Activated T-cell treated with anti-CD3 and anti-CD28 coated beads, Interleukin-2, amount 50 U/mL, for 4 hours (primary cell): ENCODE measurements at regions not wholly inside any gene's neighbourhood (a gene's known extent, or its start where the extent isn't known, plus 50 kb on each side); places are given as distances from the start of the nearest gene placed in this dataset.
"Not testable (repeated sequence)": the region's sequence is repeated elsewhere in the genome, so short reads cannot be mapped to it uniquely, and the experiment has no call there.

ENCODE experiments used
- ATAC-seq, 2 donors: fragments of 200-7000 bp; cut with Tn5 transposase; one replicate each; pipeline ENCODE4 v1.10.0; 2021
- DNase-seq: peaks from one replicate; pipeline ENCODE4 v3.0.0-alpha.2; 2020
- H3K27me3 Mint-ChIP-seq: one replicate; pipeline ENCODE4 v1.8.0; 2021; ENCODE audit warnings: low read depth, mixed read lengths
- H3K36me3 Mint-ChIP-seq: one replicate; pipeline ENCODE4 v1.8.0; 2022; ENCODE audit warnings: mixed read lengths; ENCODE audit not compliant: insufficient read depth
- H3K4me1 Mint-ChIP-seq: one replicate; pipeline ENCODE4 v1.8.0; 2021; ENCODE audit warnings: low read depth, mixed read lengths
- H3K4me3 Mint-ChIP-seq: one replicate; pipeline ENCODE4 v1.8.0; 2021; ENCODE audit warnings: mild to moderate bottlenecking, moderate library complexity, mixed read lengths
- H3K9me3 Mint-ChIP-seq: one replicate; pipeline ENCODE4 v1.8.0; 2021; ENCODE audit warnings: mixed read lengths

DNA sequence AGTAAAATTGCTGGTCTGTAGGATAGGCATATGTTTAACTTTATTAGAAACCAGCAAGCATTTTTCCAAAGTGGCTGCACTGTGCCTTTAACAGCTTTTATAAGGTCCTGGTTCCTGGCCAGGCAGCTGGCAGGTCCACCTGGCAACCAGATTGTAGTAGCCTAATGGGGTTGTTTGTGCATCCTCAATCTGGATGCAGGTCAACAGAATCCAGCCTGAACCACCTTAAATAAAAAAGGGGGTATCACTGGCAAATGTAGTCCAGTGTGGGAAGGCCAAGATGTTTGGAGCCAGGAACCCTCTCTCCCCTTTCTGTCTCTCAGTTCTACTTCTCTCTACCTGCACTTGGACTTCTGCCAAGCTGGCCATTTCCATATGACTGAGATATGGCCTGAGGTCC is 200.3 kb downstream of the ZNF621 start:
- no peak for ATAC-seq
- H3K9me3 Mint-ChIP-seq = peaks cover 12% of the 10 kb centered on the region
- H3K27me3 Mint-ChIP-seq = no peaks in the 10 kb centered on the region
- no peak overlapping the region for H3K4me3 Mint-ChIP-seq
- no peak for DNase-seq
- H3K4me1 Mint-ChIP-seq = no peaks in the 10 kb centered on the region
- no peaks in the 10 kb centered on the region for H3K36me3 Mint-ChIP-seq

- H3K27me3 Mint-ChIP-seq = peaks cover 3% of the 10 kb centered on the region
- peaks cover 26% of the 10 kb centered on the region for H3K9me3 Mint-ChIP-seq
- H3K4me1 Mint-ChIP-seq = no peaks in the 10 kb centered on the region
- H3K36me3 Mint-ChIP-seq = no peaks in the 10 kb centered on the region
- no peak for DNase-seq
- no peak for ATAC-seq
- no peak overlapping the region for H3K4me3 Mint-ChIP-seq
Observed at GRCh38 chr3:40731445-40731844, 206.7 kb downstream of the ZNF621 start.

- no peak overlapping the region for H3K4me3 Mint-ChIP-seq
- no peak for DNase-seq
- H3K36me3 Mint-ChIP-seq = no peaks in the 10 kb centered on the region
- H3K27me3 Mint-ChIP-seq = peaks cover 3% of the 10 kb centered on the region
- no peaks in the 10 kb centered on the region for H3K4me1 Mint-ChIP-seq
- no peak for ATAC-seq
- H3K9me3 Mint-ChIP-seq = no peaks in the 10 kb centered on the region
Observed at GRCh38 chr3:40736943-40737342, 212.2 kb downstream of the ZNF621 start.

DNA sequence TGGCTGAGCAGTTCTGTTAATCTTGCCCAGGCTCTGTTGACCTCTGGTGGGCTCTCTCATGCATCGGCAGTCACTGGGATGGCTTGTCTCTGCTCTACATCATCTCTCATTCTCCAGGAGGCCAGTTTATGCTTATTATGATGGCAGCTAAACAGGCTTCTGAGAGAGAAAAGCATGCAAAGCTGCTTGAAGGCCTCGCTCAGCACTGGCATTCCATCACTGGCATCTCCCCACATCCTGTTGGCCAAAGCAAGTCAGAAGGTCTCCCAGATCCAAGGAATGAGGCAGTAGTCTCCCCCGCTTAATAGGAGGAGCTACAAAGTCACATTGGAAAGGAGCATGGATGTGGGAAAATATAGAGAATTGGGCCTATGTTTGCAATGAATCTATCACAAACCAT is 212.6 kb downstream of the ZNF621 start:
- no peaks in the 10 kb centered on the region for H3K9me3 Mint-ChIP-seq
- H3K4me3 Mint-ChIP-seq = no peak overlapping the region
- no peak for ATAC-seq
- H3K4me1 Mint-ChIP-seq = no peaks in the 10 kb centered on the region
- H3K36me3 Mint-ChIP-seq = no peaks in the 10 kb centered on the region
- peaks cover 3% of the 10 kb centered on the region for H3K27me3 Mint-ChIP-seq
- DNase-seq = no peak

- Mint-ChIP-seq H3K27me3 (no peaks in the 10 kb centered on the region), H3K4me3 (no peak overlapping the region), H3K36me3 (no peaks in the 10 kb centered on the region), H3K9me3 (no peaks in the 10 kb centered on the region), H3K4me1 (no peaks in the 10 kb centered on the region)
- DNase-seq = no peak
- ATAC-seq = no peak
Observed at GRCh38 chr3:40739971-40740370, 215.2 kb downstream of the ZNF621 start.

- Mint-ChIP-seq H3K4me1 (no peaks in the 10 kb centered on the region), H3K36me3 (no peaks in the 10 kb centered on the region), H3K9me3 (no peaks in the 10 kb centered on the region), H3K4me3 (no peak overlapping the region), H3K27me3 (no peaks in the 10 kb centered on the region)
- DNase-seq = no peak
- ATAC-seq = no peak
Observed at GRCh38 chr3:40741729-40742128, 217.0 kb downstream of the ZNF621 start.

- Mint-ChIP-seq H3K36me3 (no peaks in the 10 kb centered on the region), H3K4me1 (no peaks in the 10 kb centered on the region), H3K9me3 (no peaks in the 10 kb centered on the region), H3K27me3 (peaks cover 9% of the 10 kb centered on the region), H3K4me3 (no peak overlapping the region)
- DNase-seq (no peak), ATAC-seq (no peak)
Observed at GRCh38 chr3:40745381-40746106, 220.8 kb downstream of the ZNF621 start.

DNA sequence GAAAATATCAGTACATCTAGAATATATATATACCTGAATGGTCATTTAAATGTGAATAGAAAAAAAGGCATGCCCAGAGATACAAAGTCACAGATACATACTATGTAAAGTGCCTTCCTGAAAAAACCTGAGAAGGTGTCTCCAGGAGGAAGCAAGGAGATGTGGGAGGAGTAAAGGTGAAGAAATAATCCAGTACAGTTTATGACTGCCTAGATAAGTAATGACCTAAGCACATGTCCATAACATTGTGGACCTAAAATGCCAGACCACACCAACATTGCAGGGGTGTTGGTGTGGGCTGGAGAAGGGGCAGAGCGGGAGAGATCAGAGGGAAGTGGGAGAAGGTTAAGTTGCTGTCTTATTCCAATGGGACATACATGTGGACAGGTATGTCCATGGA is 226.9 kb downstream of the ZNF621 start:
- ATAC-seq = no peak
- H3K27me3 Mint-ChIP-seq = peaks cover 9% of the 10 kb centered on the region
- H3K4me1 Mint-ChIP-seq = no peaks in the 10 kb centered on the region

DNA sequence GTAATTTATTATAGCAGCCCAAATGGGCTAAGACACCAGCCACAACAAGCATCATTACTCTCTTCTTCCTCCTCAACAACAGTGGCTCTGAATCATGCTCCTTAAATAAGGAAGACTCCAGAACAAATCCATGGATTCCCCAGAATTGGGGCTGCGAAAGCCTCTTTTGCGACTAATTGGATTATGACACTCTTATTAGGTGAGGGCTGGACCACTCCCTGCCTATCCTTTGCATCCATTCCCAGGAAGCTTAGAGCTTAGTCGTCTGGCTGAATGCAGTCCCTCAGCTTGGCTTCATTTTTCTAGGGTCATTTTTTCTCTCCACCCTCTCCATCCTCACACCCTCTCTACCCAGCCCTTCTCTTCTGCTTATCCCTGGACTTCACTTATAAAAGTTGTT is 227.7 kb downstream of the ZNF621 start:
- H3K4me3 Mint-ChIP-seq = no peak overlapping the region
- H3K9me3 Mint-ChIP-seq = no peaks in the 10 kb centered on the region
- H3K4me1 Mint-ChIP-seq = no peaks in the 10 kb centered on the region
- ATAC-seq (no peak), DNase-seq (no peak)
- H3K36me3 Mint-ChIP-seq = no peaks in the 10 kb centered on the region
- peaks cover 5% of the 10 kb centered on the region for H3K27me3 Mint-ChIP-seq

More for the DNA sequence above, 226.9 kb downstream of the ZNF621 start:
- H3K9me3 Mint-ChIP-seq = no peaks in the 10 kb centered on the region
- H3K36me3 Mint-ChIP-seq = no peaks in the 10 kb centered on the region
- no peak for DNase-seq
- no peak overlapping the region for H3K4me3 Mint-ChIP-seq

GRCh38 chr3:40753291-40753770 is 228.6 kb downstream of the ZNF621 start:
- Mint-ChIP-seq H3K4me1 (no peaks in the 10 kb centered on the region), H3K9me3 (no peaks in the 10 kb centered on the region), H3K27me3 (no peaks in the 10 kb centered on the region), H3K36me3 (no peaks in the 10 kb centered on the region), H3K4me3 (no peak overlapping the region)
- DNase-seq (no peak), ATAC-seq (no peak)

- no peak overlapping the region for H3K4me3 Mint-ChIP-seq
- no peaks in the 10 kb centered on the region for H3K27me3 Mint-ChIP-seq
- H3K36me3 Mint-ChIP-seq = no peaks in the 10 kb centered on the region
- H3K9me3 Mint-ChIP-seq = no peaks in the 10 kb centered on the region
- ATAC-seq (no peak), DNase-seq (no peak)
- no peaks in the 10 kb centered on the region for H3K4me1 Mint-ChIP-seq
Observed at GRCh38 chr3:40753951-40754350, 229.2 kb downstream of the ZNF621 start.

GRCh38 chr3:40754994-40755393 is 230.2 kb downstream of the ZNF621 start:
- H3K4me3 Mint-ChIP-seq = no peak overlapping the region
- no peaks in the 10 kb centered on the region for H3K27me3 Mint-ChIP-seq
- H3K4me1 Mint-ChIP-seq = no peaks in the 10 kb centered on the region
- no peak for DNase-seq
- H3K9me3 Mint-ChIP-seq = no peaks in the 10 kb centered on the region
- H3K36me3 Mint-ChIP-seq = no peaks in the 10 kb centered on the region
- ATAC-seq = peak; percentile 34 to 48

- H3K27me3 Mint-ChIP-seq = no peaks in the 10 kb centered on the region
- H3K4me1 Mint-ChIP-seq = no peaks in the 10 kb centered on the region
- DNase-seq (no peak), ATAC-seq (no peak)
- H3K36me3 Mint-ChIP-seq = no peaks in the 10 kb centered on the region
- H3K4me3 Mint-ChIP-seq = no peak overlapping the region
- no peaks in the 10 kb centered on the region for H3K9me3 Mint-ChIP-seq
Observed at GRCh38 chr3:40756500-40756899, 231.7 kb downstream of the ZNF621 start.

DNA sequence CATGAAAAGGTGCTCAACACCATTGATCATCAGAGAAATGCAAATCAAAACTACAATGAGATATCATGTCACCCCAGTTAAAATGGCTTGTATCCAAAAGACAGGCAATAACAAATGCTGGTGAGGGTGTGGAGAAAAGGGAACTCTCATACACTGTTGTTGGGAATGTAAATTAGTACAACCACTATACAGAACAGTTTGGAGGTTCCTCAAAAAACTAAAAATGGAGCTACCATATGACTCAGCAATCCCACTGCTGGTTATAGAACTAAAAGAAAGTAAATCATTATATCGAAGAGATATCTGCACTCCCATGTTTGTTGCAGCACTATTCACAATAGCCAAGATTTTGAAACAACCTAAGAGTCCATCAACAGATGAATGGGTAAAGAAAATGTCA is 238.0 kb downstream of the ZNF621 start:
- not testable (repeated sequence) for ATAC-seq, H3K4me1 Mint-ChIP-seq, DNase-seq, H3K36me3 Mint-ChIP-seq, H3K27me3 Mint-ChIP-seq, H3K4me3 Mint-ChIP-seq, H3K9me3 Mint-ChIP-seq

DNA sequence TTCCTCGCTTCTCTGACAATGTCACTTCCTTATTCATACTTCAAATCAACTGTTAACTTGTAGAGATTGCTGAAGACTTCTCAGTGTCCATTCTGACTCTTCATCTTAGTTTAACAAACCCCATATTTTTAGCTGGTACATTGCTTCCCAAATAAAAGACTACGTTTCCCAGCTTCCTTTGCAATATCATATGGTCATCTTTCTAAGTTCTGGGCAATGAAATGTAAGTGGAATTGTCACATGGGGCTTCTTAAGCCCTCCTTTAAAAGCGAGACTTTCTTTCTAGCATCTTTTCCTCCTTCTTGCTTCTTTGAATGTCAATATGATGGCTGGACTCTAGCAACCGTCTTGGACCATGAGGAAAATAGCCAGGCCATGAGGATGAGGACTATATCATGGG is 239.0 kb downstream of the ZNF621 start:
- no peaks in the 10 kb centered on the region for H3K4me1 Mint-ChIP-seq
- H3K9me3 Mint-ChIP-seq = no peaks in the 10 kb centered on the region
- H3K27me3 Mint-ChIP-seq = peaks cover 2% of the 10 kb centered on the region
- no peaks in the 10 kb centered on the region for H3K36me3 Mint-ChIP-seq
- no peak for DNase-seq
- no peak overlapping the region for H3K4me3 Mint-ChIP-seq
- ATAC-seq = no peak
